ENCODE measurements at regions not wholly inside any gene's neighbourhood (a gene's known extent, or its start where the extent isn't known, plus 50 kb on each side); places are given as distances from the start of the nearest gene placed in this dataset.
"Not testable (repeated sequence)": the region's sequence is repeated elsewhere in the genome, so short reads cannot be mapped to it uniquely, and the experiment has no call there.

DNA sequence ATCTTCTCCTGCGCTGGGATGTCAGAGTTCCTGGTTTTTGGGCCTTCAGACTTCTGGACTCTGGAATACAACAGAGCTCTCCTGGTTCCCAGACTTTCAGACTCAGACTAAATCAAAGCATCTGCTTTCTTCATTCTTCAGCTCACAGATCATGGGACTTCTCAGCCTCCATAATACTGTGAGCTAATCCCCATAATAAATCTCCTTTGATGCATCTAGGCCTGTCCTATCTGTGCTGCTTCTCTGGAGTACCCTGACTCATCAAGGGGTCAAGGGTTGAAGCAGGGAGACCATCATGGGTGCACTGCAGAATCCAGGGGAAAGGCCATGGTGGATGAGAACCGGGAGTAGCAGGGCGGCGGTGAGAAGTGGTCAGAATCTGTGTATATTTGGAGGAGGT is 1094.1 kb upstream of the TMEM132C start (continued):
- TF ChIP-seq HDAC2 (IDR thresholded peaks at IDR 0.05; ENCODE audit: borderline replicate concordance in 1 of 2, low read depth in 2 of 2, low read length in 2 of 2) (no peak), TAF7 (optimal IDR thresholded peaks at IDR 0.05; ENCODE audit: borderline replicate concordance, low read depth, low read length) (no peak)

DNA sequence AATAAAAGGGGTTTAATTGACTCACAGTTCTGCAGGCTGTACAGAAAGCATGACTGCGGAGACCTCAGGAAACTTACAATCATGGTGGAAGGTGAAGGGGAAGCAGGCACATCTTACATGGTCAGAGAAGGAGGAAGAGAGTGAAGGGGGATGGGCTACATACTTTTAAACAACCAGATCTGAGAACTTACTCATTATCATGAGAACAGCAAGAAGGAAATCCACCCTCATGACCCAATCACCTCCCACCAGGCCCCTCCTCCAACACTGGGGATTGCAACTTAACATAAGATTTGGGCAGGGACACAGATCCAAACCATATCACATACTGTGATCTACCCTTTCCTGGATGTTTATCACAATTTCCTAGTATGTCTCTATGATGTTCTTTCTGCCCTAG is 1093.0 kb upstream of the TMEM132C start:
- H4K20me1 ChIP-seq (replicated peaks in 1 of 2; ENCODE audit: control insufficient read depth in 1 of 2, insufficient read depth in 2 of 2, low read length in 2 of 2); H3K27ac ChIP-seq (ENCODE audit: low read depth, low read length); H3K4me1 ChIP-seq (replicated peaks in 1 of 4; ENCODE audit: control insufficient read depth in 3 of 4, insufficient read depth in 4 of 4, low read length in 3 of 4); H3K79me1 ChIP-seq (ENCODE audit: low read depth, low read length); FAIRE-seq; H2BK12ac ChIP-seq (ENCODE audit: low read depth, low read length); H3K36me3 ChIP-seq (ENCODE audit: control insufficient read depth in 2 of 4, insufficient read depth in 4 of 4, low read length in 3 of 4); H2AFZ ChIP-seq (ENCODE audit: low read length); H2BK120ac ChIP-seq (replicated peaks; ENCODE audit: low read depth, low read length); H4K91ac ChIP-seq (replicated peaks; ENCODE audit: insufficient read length, low read length); H3K18ac ChIP-seq (ENCODE audit: extremely low read depth, low read length); H3K9ac ChIP-seq (replicated peaks in 1 of 4; ENCODE audit: extremely low read depth in 1 of 4, low read depth in 3 of 4, low read length in 3 of 4); H3K23me2 ChIP-seq (ENCODE audit: low read depth, low read length); H3K79me2 ChIP-seq (ENCODE audit: control insufficient read depth in 1 of 2, insufficient read depth in 2 of 2, low read length in 2 of 2); H2BK15ac ChIP-seq (ENCODE audit: low read length); H3K4ac ChIP-seq (replicated peaks; ENCODE audit: insufficient read length, low read depth, low read length); DNase-seq (ENCODE audit: low read depth in 1 of 2, low spot score in 2 of 2); H3K27me3 ChIP-seq (replicated peaks in 1 of 4; ENCODE audit: control insufficient read depth in 3 of 4, extremely low read depth in 1 of 4, insufficient read depth in 3 of 4, low read length in 3 of 4); H3K56ac ChIP-seq (replicated peaks; ENCODE audit: insufficient read length, low read depth, low read length); H3K9me3 ChIP-seq (ENCODE audit: insufficient read depth in 2 of 2, low read depth in 1 of 2, low read length in 1 of 2); H3K14ac ChIP-seq (ENCODE audit: insufficient read length); H2AK5ac ChIP-seq (ENCODE audit: low read depth, low read length); H3K23ac ChIP-seq (ENCODE audit: insufficient read length); H2BK20ac ChIP-seq (ENCODE audit: low read length); H4K8ac ChIP-seq (ENCODE audit: extremely low read depth, insufficient read depth, low read length); H4K5ac ChIP-seq (ENCODE audit: insufficient read length, low read depth, low read length); H2BK5ac ChIP-seq (ENCODE audit: low read depth, low read length); H3K4me2 ChIP-seq (ENCODE audit: insufficient read depth in 1 of 2, low read depth in 2 of 2, low read length in 2 of 2); H3K4me3 ChIP-seq (ENCODE audit: extremely low read depth in 1 of 4, insufficient read depth in 2 of 4, low read depth in 3 of 4, low read length in 4 of 4): not testable (repeated sequence)
- POLR2A ChIA-PET (ENCODE audit: partially characterized antibody), result interaction anchor here (1.1 kb wide), 1 partner anchor 10 kb away, joined by 3 read pairs; no protein-coding TSS in a partner anchor
- 100% methylated on average over 1 of the region's 1 CpG; no CpG with 5 or more reads in 1 of the 2 experiments for WGBS, 2 experiments (ENCODE audit: extremely low coverage in 1 of 2, insufficient coverage in 1 of 2, insufficient read length in 1 of 2, insufficient replicate concordance in 2 of 2, low coverage in 1 of 2, low lambda C conversion rate in 2 of 2, missing lambda C conversion rate in 1 of 2)
- CTCF ChIA-PET (ENCODE audit: partially characterized antibody), result interaction anchor here (0.9 kb wide), 1 partner anchor 207 kb away, joined by 3 read pairs; no protein-coding TSS in a partner anchor
